ENCODE measurements at regions not wholly inside any gene's neighbourhood (a gene's known extent, or its start where the extent isn't known, plus 50 kb on each side); places are given as distances from the start of the nearest gene placed in this dataset.

DNA sequence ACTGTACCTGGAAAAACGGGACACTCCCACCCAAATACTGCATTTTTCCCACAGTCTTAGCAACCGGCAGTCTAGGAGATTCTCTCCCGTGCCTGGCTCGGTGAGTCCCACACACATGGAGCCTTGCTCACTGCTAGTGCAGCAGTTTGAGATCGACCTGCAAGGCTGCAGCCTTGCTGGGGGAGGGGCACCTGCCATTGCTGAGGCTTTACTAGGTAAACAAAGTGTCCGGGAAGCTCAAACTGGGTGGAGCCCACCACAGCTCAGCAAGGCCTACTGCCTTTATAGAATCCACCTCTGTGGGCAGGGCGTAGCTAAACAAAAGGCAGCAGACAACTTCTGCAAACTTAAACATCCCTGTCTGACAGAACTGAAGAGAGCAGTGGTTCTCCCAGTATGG lies 84.4 kb downstream of the XIST start:
- Histone ChIP-seq H3K14ac (ENCODE audit: insufficient read depth, low read length) (no peak overlapping the region), H3K9me3 (ENCODE audit: control insufficient read depth, low read depth, low read length) (no peaks in the 10 kb centered on the region), H3K9ac (ENCODE audit: extremely low read depth, insufficient read length, low read length) (no peak overlapping the region), H4K20me1 (ENCODE audit: control insufficient read depth, insufficient read depth, insufficient read length) (no peaks in the 10 kb centered on the region), H2BK15ac (ENCODE audit: low read depth, low read length) (no peak overlapping the region), H3K4me1 (ENCODE audit: insufficient read depth, low read length) (no peaks in the 10 kb centered on the region), H2AFZ (ENCODE audit: low read length) (no peak overlapping the region), H3T11ph (ENCODE audit: low read length) (no peak overlapping the region), H3K4ac (ENCODE audit: low read depth, low read length) (no peak overlapping the region), H2BK120ac (ENCODE audit: low read depth, low read length, poor library complexity, severe bottlenecking) (no peak overlapping the region), H2BK5ac (ENCODE audit: insufficient read length, low read length) (no peak overlapping the region), H3K27me3 (ENCODE audit: insufficient read depth, low read length) (no peaks in the 10 kb centered on the region), H3K23ac (ENCODE audit: insufficient read length, low read depth, low read length) (no peak overlapping the region), H3K56ac (ENCODE audit: insufficient read length, low read depth, low read length) (no peak overlapping the region), H2AK5ac (ENCODE audit: insufficient read length, low read length) (no peak overlapping the region), H4K91ac (ENCODE audit: insufficient read length, low read depth, low read length) (no peak overlapping the region), H4K8ac (replicated peaks; ENCODE audit: insufficient read length, low read depth, low read length) (no peak overlapping the region), H3K27ac (ENCODE audit: insufficient read length, low read depth, low read length) (no peak overlapping the region), H3K23me2 (ENCODE audit: insufficient read length, low read depth, low read length, poor library complexity, severe bottlenecking) (no peaks in the 10 kb centered on the region), H3K79me2 (ENCODE audit: insufficient read depth, low read length) (no peaks in the 10 kb centered on the region), H2BK20ac (ENCODE audit: low read depth, low read length, poor library complexity, severe bottlenecking) (no peak overlapping the region), H3K79me1 (ENCODE audit: insufficient read depth, low read depth, low read length, poor library complexity, severe bottlenecking) (no peaks in the 10 kb centered on the region), H3K18ac (ENCODE audit: insufficient read length, low read depth, low read length) (no peak overlapping the region), H2BK12ac (ENCODE audit: insufficient read length, low read depth, low read length) (no peak overlapping the region), H4K5ac (ENCODE audit: insufficient read length, low read depth, low read length) (no peak overlapping the region), H3K4me2 (ENCODE audit: insufficient read depth, insufficient read length, low read length) (no peak overlapping the region)
- TF ChIP-seq, protein P1, sequence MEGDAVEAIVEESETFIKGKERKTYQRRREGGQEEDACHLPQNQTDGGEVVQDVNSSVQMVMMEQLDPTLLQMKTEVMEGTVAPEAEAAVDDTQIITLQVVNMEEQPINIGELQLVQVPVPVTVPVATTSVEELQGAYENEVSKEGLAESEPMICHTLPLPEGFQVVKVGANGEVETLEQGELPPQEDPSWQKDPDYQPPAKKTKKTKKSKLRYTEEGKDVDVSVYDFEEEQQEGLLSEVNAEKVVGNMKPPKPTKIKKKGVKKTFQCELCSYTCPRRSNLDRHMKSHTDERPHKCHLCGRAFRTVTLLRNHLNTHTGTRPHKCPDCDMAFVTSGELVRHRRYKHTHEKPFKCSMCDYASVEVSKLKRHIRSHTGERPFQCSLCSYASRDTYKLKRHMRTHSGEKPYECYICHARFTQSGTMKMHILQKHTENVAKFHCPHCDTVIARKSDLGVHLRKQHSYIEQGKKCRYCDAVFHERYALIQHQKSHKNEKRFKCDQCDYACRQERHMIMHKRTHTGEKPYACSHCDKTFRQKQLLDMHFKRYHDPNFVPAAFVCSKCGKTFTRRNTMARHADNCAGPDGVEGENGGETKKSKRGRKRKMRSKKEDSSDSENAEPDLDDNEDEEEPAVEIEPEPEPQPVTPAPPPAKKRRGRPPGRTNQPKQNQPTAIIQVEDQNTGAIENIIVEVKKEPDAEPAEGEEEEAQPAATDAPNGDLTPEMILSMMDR (conservative IDR thresholded peaks at IDR 0.05), result no peak
- Mint-ChIP-seq H3K27me3 (ENCODE audit: low read depth) (no peaks in the 10 kb centered on the region), H3K27ac (no peak overlapping the region), H3K4me1 (peaks cover 11 to 30% of the 10 kb centered on the region in 2 experiments), H3K9me3 (peaks cover 10 to 19% of the 10 kb centered on the region in 2 experiments), H3K4me3 (no peak overlapping the region), H3K36me3 (ENCODE audit: insufficient read depth in 1 of 3, low read depth in 3 of 3) (peaks cover 4 to 15% (median 9%) of the 10 kb centered on the region in 3 experiments; a peak in 5 of 7 replicates)
- no peak for DNase-seq
- WGBS (ENCODE audit: extremely low coverage, insufficient read length, low lambda C conversion rate), result no CpG with 5 or more reads among the region's 7 CpGs
